IMR-90 (cell line): ENCODE measurements at regions not wholly inside any gene's neighbourhood (a gene's known extent, or its start where the extent isn't known, plus 50 kb on each side); places are given as distances from the start of the nearest gene placed in this dataset.

Experiments used
- ATAC-seq: fragments of 200-7000 bp; cut with Tn5 transposase; 2 replicates; pipeline ENCODE4 v1.9.1; 2020; ENCODE audit warnings: low read depth, mild to moderate bottlenecking, moderate library complexity
- BruUV-seq: library from RNA; stranded (reverse); fragments of 400-500 nt; replicated peaks from 2 replicates; lab custom pipeline; 2021; lab: Mats Ljungman, UMichigan
- CTCF ChIA-PET: fragments of 300-600 bp; formaldehyde crosslinking; extraction: SDS; loops from one replicate; lab custom pipeline; 2021; ENCODE audit warnings: antibody characterized with exemption; lab: Yijun Ruan, JAX
- POLR2A ChIA-PET: fragments of 300-600 bp; sonication (Branson Sonifier 250); formaldehyde crosslinking; loops from one replicate; lab custom pipeline; 2022; ENCODE audit warnings: antibody characterized with exemption; ENCODE audit not compliant: unreplicated experiment; lab: Charles Lee
- DNase-seq: peaks from one replicate; pipeline ENCODE4 v3.0.0; 2013
- H2AFZ ChIP-seq: replicated peaks from 2 replicates; pipeline ENCODE3; 2013; ENCODE audit warnings: low read length, mild to moderate bottlenecking; ENCODE audit not compliant: poor library complexity
- H2AK5ac ChIP-seq: 2 replicates; pipeline ENCODE4 v1.6.1; 2013; ENCODE audit warnings: low read depth, low read length, inconsistent platforms
- H2AK9ac ChIP-seq: replicated peaks from 2 replicates; pipeline ENCODE3; 2013; ENCODE audit warnings: mild to moderate bottlenecking, low read depth, low read length, moderate library complexity; ENCODE audit not compliant: poor library complexity
- H2BK120ac ChIP-seq: 2 replicates; pipeline ENCODE4 v1.6.1; 2013; ENCODE audit warnings: low read depth, low read length, inconsistent platforms
- H2BK15ac ChIP-seq: 3 replicates; pipeline ENCODE4 v1.6.1; 2013; ENCODE audit warnings: low read depth, low read length, inconsistent platforms
- H2BK20ac ChIP-seq: 2 replicates; pipeline ENCODE4 v1.6.1; 2013; ENCODE audit warnings: low read depth, mild to moderate bottlenecking, inconsistent platforms, low read length, moderate library complexity
- H2BK5ac ChIP-seq: 2 replicates; pipeline ENCODE4 v1.6.1; 2013; ENCODE audit warnings: mild to moderate bottlenecking, low read depth, low read length, inconsistent platforms; ENCODE audit not compliant: poor library complexity, severe bottlenecking
- H3K14ac ChIP-seq: replicated peaks from 2 replicates; pipeline ENCODE4 v1.6.1; 2013; ENCODE audit warnings: low read depth, low read length, inconsistent platforms
- H3K18ac ChIP-seq: 2 replicates; pipeline ENCODE4 v1.6.1; 2013; ENCODE audit warnings: low read depth, low read length, control low read depth
- H3K23ac ChIP-seq: 2 replicates; pipeline ENCODE4 v1.6.1; 2013; ENCODE audit warnings: low read depth, low read length, inconsistent platforms
- H3K27ac ChIP-seq: 2 replicates; pipeline ENCODE4 v1.5.1; 2013; ENCODE audit warnings: mild to moderate bottlenecking, control low read depth, low read length; ENCODE audit not compliant: insufficient read depth
- H3K27me3 ChIP-seq: 2 replicates; pipeline ENCODE4 v1.6.1; 2013; ENCODE audit warnings: low read length; ENCODE audit not compliant: control insufficient read depth, insufficient read depth
- H3K36me3 ChIP-seq: 2 replicates; pipeline ENCODE4 v1.6.1; 2013; ENCODE audit warnings: low read length, mixed read lengths; ENCODE audit not compliant: control insufficient read depth, insufficient read depth
- H3K4ac ChIP-seq: 2 replicates; pipeline ENCODE4 v1.6.1; 2013; ENCODE audit warnings: low read depth, low read length, inconsistent platforms
- H3K4me1 ChIP-seq: 2 replicates; pipeline ENCODE4 v1.6.1; 2013; ENCODE audit warnings: low read length, mixed read lengths; ENCODE audit not compliant: control insufficient read depth, insufficient read depth
- H3K4me2 ChIP-seq: 2 replicates; pipeline ENCODE4 v1.6.1; 2013; ENCODE audit warnings: low read depth, mild to moderate bottlenecking, control low read depth, low read length, moderate library complexity
- H3K4me3 ChIP-seq: 2 replicates; pipeline ENCODE4 v1.5.1; 2013; ENCODE audit warnings: low read depth, mild to moderate bottlenecking, control low read depth, low read length, moderate library complexity; ENCODE audit not compliant: insufficient read depth
- H3K56ac ChIP-seq: 2 replicates; pipeline ENCODE4 v1.6.1; 2013; ENCODE audit warnings: low read length, inconsistent platforms; ENCODE audit not compliant: insufficient read depth; ENCODE audit errors: extremely low read depth
- H3K79me1 ChIP-seq, 2 experiments: 2 replicates each; pipeline ENCODE4 v1.6.1; 2013; ENCODE audit warnings: low read length in 2 of 2, inconsistent platforms in 1 of 2, low read depth in 1 of 2
- H3K9ac ChIP-seq: 2 replicates; pipeline ENCODE4 v1.6.1; 2013; ENCODE audit warnings: low read depth, low read length, control low read depth
- H3K9me1 ChIP-seq: 2 replicates; pipeline ENCODE4 v1.6.1; 2013; ENCODE audit warnings: low read length, inconsistent platforms; ENCODE audit not compliant: insufficient read depth
- H3K9me3 ChIP-seq: 2 replicates; pipeline ENCODE4 v1.6.1; 2013; ENCODE audit warnings: low read length; ENCODE audit not compliant: control insufficient read depth, insufficient read depth
- H4K20me1 ChIP-seq: 2 replicates; pipeline ENCODE4 v1.6.1; 2013; ENCODE audit warnings: low read length, inconsistent platforms; ENCODE audit not compliant: insufficient read depth
- H4K5ac ChIP-seq: 2 replicates; pipeline ENCODE4 v1.6.1; 2013; ENCODE audit warnings: mild to moderate bottlenecking, low read depth, low read length, control low read depth
- H4K8ac ChIP-seq, 2 experiments: 2 replicates each; pipeline ENCODE4 v1.6.1; 2013; ENCODE audit warnings: low read depth in 2 of 2, low read length in 2 of 2, control low read depth in 1 of 2, inconsistent platforms in 1 of 2
- H4K91ac ChIP-seq: 2 replicates; pipeline ENCODE4 v1.6.1; 2013; ENCODE audit warnings: low read depth, low read length, inconsistent platforms; ENCODE audit not compliant: insufficient read depth
- CHD1 ChIP-seq: IDR thresholded peaks from 2 replicates; pipeline ENCODE4 v1.6.1; 2012; ENCODE audit warnings: low read depth, low read length, improper control_type of control experiment
- FOS ChIP-seq: fragments of 150-350 bp; IDR thresholded peaks from 2 replicates; pipeline ENCODE4 v1.6.1; 2016; ENCODE audit warnings: low read depth, low read length
- MAZ ChIP-seq: IDR thresholded peaks from 2 replicates; pipeline ENCODE4 v1.6.1; 2012; ENCODE audit warnings: low read depth, mild to moderate bottlenecking, low read length, improper control_type of control experiment, moderate library complexity, borderline replicate concordance
- NFE2L2 ChIP-seq: fragments of 150-350 bp; IDR thresholded peaks from 2 replicates; pipeline ENCODE4 v1.6.1; 2016; ENCODE audit warnings: low read depth, mild to moderate bottlenecking, low read length
- RCOR1 ChIP-seq: IDR thresholded peaks from 2 replicates; pipeline ENCODE4 v1.6.1; 2012; ENCODE audit warnings: mild to moderate bottlenecking, low read length, improper control_type of control experiment; ENCODE audit not compliant: insufficient replicate concordance
- USF2 ChIP-seq: fragments of 150-350 bp; IDR thresholded peaks from 2 replicates; pipeline ENCODE4 v1.6.1; 2017; ENCODE audit warnings: mild to moderate bottlenecking, antibody characterized with exemption, low read length, low read depth
- WGBS, 2 experiments: methylation state at CpG; one replicate each; pipeline versions ENCODE4 v1.1.5 to v1.1.7; 2013; ENCODE audit warnings: missing lambda C conversion rate in 2 of 2; ENCODE audit not compliant: insufficient read length in 1 of 2; ENCODE audit errors: extremely low coverage in 2 of 2; 5-methylcytosine and 5-hydroxymethylcytosine counted together
- dilution Hi-C: fragments of 300-500 bp; cut with HindIII; formaldehyde crosslinking; loops from one replicate; pipeline ENCODE4 v1.14.3; 2018; ENCODE audit warnings: low sequenced_read_pairs; ENCODE audit not compliant: unreplicated experiment
- in situ Hi-C: fragments of 300-500 bp; cut with MboI; formaldehyde crosslinking; loops from 3 replicates; pipeline ENCODE4 v1.14.3; 2019; ENCODE audit warnings: low sequenced_read_pairs, inconsistent platforms, mixed read lengths
- intact Hi-C: fragments of 100-400 bp; cut with micrococcal nuclease; formaldehyde crosslinking; loops from 2 replicates; pipeline ENCODE4 v1.10.0; 2022

GRCh38 chr15:62676891-62677290 lies 365.7 kb upstream of the TPM1 start:
- no peaks in the 10 kb centered on the region for H3K9me3 ChIP-seq
- no peak overlapping the region for H2BK20ac ChIP-seq
- H3K9ac ChIP-seq, result no peak overlapping the region
- H3K18ac ChIP-seq, result no peak overlapping the region
- ChIA-PET POLR2A (no interaction called here), CTCF (no interaction called here)
- no peak overlapping the region for H3K56ac ChIP-seq
- no peak overlapping the region for H2AK9ac ChIP-seq
- no peak overlapping the region for H3K4ac ChIP-seq
- H2BK120ac ChIP-seq, result no peak overlapping the region
- H4K8ac ChIP-seq, result no peak overlapping the region
- H2AFZ ChIP-seq, result no peak overlapping the region
- no peaks in the 10 kb centered on the region for H3K4me1 ChIP-seq
- no peak overlapping the region for H4K5ac ChIP-seq
- H3K4me3 ChIP-seq, result no peak overlapping the region
- no peak overlapping the region for H3K4me2 ChIP-seq
- ATAC-seq (no peak), DNase-seq (no peak)
- H2AK5ac ChIP-seq, result no peak overlapping the region
- no peak overlapping the region for H3K14ac ChIP-seq
- no peak overlapping the region for H2BK5ac ChIP-seq
- H2BK15ac ChIP-seq, result no peak overlapping the region
- WGBS, 2 experiments, result 100% methylated on average over 2 of the region's 6 CpGs; no CpG with 5 or more reads in 1 of the 2 experiments
- no peaks in the 10 kb centered on the region for H3K27me3 ChIP-seq
- no peaks in the 10 kb centered on the region for H3K9me1 ChIP-seq
- in situ Hi-C loops (no loop called here), dilution Hi-C loops (no loop called here), intact Hi-C loops (no loop called here)
- H3K36me3 ChIP-seq, result peaks cover 7% of the 10 kb centered on the region
- H4K20me1 ChIP-seq, result no peaks in the 10 kb centered on the region
- BruUV-seq, result no TSS peak
- H3K23ac ChIP-seq, result no peak overlapping the region
- no peaks in the 10 kb centered on the region; a peak in 1 of 4 replicates for H3K79me1 ChIP-seq
- H4K91ac ChIP-seq, result no peak overlapping the region
- TF ChIP-seq NFE2L2 (no peak), CHD1 (no peak), FOS (no peak), MAZ (no peak), RCOR1 (no peak), USF2 (no peak)
- H3K27ac ChIP-seq, result no peak overlapping the region
